Suppressor macrophage (primary cell): ENCODE measurements at regions not wholly inside any gene's neighbourhood (a gene's known extent, or its start where the extent isn't known, plus 50 kb on each side); places are given as distances from the start of the nearest gene placed in this dataset.

ENCODE experiments used
- DNase-seq, 4 experiments: peaks; one replicate each; pipeline ENCODE4 v3.0.0-alpha.2; 2020 to 2022

- DNase-seq, result no peak
Observed at GRCh38 chr3:18771931-18772330, 346.8 kb upstream of the SATB1 start.

DNA sequence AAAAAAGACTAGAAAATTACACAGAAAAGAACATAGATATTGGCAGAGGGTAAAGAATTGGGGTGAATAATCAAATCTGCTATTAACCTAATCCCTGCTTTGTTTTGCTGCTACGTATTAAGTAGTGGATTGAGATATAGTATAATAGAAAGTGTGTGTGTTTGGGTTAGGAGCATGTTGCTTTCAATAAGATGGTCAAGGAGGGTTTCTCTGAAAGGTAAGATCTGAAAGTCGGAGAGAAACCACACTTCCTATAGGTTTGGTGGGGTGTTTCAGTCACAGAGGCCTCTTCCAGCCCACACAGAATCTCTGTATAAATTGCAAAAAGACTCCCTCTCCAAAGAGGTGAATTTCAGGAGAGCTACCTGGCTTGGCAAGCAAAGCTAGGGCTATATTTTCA, 345.7 kb upstream of the SATB1 start:
- DNase-seq, result no peak

DNA sequence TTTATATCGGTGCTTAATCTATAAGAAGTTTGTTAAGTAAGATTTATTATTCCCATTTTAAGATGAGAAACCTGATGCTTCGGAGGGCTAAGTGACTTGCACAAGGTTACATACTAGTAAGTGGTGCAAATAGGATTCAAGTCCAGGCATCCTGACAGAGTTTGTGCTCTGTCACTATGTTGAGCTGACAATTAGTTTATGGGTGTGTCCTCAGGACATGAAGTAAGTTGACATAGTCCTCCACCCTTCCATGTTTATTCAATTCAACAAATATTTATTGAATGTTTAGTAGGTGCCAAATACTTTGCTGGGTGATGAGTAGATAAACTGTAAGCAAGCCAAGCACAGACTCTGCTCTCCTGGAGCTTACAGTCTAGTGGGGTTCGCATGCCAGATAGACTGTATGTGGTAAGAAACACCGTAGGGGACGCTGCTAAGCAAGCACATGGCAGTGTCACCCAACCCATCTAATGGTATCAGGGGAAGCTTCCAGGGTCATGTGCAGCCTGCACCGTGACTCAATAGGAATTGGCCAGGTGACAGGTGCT, 342.7 kb upstream of the SATB1 start:
- no peak for DNase-seq

- DNase-seq, result peak; percentile 23 to 67 (median 54)
Observed at GRCh38 chr3:18766974-18767373, 341.8 kb upstream of the SATB1 start.

GRCh38 chr3:18765662-18766061, 340.5 kb upstream of the SATB1 start:
- peak in 1 of 4 experiments; percentile 44 for DNase-seq

DNA sequence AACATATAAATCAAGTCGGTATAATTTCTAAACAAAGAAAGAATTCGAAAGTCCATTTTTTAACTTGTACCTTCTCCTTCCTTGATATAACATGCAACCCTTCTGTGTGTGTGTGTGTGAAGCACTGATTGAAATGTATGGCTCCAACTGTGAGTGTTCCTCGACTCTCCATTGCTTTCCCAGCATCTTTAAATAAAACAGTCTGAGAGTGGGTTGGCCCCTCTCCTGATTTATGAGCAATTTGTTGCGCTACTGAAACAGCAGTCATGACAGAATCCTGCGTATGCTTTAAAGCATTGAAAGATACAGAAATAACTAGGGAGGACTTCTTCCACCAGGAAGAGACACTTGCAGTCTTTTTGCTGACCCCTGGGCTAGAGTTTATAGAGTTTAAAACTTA, 340.0 kb upstream of the SATB1 start:
- DNase-seq, result no peak

DNA sequence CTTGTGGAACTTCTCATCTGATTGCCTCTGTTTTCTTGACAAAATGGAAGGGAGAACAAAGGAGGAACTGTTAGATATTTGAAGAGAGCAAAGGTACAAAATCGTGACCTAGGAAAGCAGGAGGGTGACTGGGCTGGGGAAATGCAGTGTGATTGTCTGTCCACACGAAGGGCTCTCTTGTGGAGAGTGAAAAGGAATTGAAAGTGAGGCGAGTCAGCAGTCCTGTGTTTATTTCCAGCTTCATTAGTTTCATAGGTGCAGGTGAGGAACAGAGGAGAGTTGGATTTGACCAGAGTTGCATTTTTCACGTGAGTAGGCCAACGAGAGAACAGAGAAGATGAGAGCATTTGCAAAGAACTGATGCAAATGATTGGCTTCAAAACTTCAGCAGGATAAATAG, 336.4 kb upstream of the SATB1 start:
- no peak for DNase-seq

GRCh38 chr3:18758047-18758704, 333.0 kb upstream of the SATB1 start:
- DNase-seq, result peak; percentile 66 to 88 (median 80)

DNA sequence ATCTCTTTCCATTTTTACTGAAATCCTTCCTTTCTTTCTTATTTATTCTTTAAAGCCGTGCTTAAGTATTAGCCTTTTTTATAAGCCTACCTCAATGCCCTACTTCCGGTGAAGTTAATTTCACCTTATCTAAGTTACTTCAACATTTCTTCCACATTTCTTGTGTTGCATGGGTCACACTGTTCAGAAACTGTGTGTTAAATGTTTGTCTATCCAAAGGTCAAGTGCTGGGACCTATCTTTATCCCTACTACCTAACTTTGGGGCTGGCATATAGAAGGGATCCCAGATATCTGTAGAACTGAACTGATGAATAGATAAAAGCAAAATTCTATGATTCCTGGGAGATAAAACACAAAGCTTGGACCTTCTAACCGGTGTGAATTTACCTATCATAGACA, 332.3 kb upstream of the SATB1 start:
- no peak for DNase-seq

- peak in 1 of 4 experiments; percentile 21 for DNase-seq
Observed at GRCh38 chr3:18752273-18752934, 327.3 kb upstream of the SATB1 start.

DNA sequence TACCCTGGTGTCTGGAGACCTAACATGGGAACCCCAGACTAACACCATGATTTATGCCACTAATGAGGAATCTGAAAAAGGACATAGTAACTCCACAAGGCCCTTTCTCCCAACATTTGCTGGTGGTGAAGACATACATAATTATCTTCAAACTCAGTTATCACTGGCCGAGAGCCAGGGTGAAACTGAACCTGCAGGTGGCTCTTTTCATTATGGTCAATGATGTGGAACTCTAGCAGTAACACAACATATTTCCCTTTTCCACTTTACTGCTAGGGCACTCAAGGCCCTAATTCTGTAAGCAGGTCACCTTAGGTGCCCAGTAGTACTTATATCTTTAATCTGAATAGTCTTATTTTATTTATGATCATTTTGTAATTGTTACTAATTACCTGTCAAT, 326.4 kb upstream of the SATB1 start:
- DNase-seq, result no peak

- DNase-seq, result peak; percentile 75 to 92 (median 84)
Observed at GRCh38 chr3:18747383-18747782, 322.2 kb upstream of the SATB1 start.

- peak; percentile 81 to 95 (median 88) for DNase-seq
Observed at GRCh38 chr3:18745472-18745871, 320.3 kb upstream of the SATB1 start.

- no peak for DNase-seq
Observed at GRCh38 chr3:18744472-18744871, 319.3 kb upstream of the SATB1 start.

DNA sequence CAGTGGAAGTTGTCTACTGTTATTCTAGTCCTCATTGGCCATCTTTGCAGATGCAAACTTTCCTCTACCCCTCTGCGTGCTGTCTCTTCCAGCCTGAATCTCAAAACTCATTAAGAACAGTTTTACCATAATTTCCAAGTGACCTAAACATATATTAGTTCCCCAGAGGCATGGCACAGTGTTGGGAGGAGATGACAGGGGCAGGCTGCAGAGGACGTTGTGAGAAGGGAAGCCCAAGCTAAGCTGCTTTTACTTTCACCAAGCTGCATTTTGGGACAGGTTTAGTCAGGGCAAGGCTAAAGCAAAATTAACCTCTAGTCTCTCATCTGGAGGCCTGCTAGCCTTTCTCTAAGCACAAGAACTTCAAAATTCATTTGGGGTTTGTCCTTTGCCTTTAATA, 318.6 kb upstream of the SATB1 start:
- peak in 1 of 4 experiments; percentile 25 for DNase-seq

DNA sequence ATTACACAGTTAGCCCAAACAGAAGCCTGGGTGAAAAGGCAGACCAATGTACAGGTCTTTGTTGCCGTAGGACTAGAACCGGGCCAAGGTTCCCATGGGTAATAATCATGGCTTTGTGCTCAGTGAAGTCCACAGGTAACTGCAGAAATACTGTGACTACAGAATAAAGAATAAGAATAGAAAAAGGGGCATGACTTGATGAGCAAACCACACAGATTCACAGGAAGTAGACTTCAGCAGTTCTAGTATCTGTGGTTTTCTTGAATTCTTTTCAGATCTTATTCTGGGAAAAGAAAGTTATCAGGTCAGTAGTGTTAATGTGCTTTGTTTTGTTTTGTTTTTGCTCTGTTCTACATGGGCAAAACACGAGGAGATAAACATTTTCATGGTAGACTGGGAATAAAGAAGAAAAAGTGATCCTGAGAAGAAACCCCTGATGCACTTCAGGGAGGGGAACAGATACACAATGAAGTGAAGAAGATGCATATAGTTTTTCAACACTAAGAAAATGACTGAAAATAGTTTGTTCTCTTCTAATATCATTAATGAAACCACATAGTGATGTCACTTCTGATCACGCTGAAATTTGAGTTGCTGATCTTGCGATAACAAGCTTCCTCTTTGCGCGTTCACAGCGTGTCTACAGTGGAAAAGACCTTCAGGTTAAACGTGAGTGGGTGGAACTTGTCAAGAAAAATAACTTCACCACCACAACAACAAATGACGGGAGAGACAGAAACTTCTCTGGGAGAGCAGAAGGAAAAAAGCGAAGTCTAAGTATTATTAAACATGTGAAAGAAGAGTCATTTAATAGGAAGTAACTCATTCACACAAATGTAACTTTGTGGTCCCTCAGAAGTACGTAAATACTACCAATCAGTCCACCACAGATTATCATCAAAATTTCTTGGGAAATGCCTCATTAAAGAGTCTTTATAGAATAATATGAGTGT, 315.8 kb upstream of the SATB1 start:
- peak; percentile 84 to 98 (median 91) for DNase-seq

GRCh38 chr3:18739099-18739433, 313.9 kb upstream of the SATB1 start:
- DNase-seq, result peak; percentile 67 to 93 (median 78)

- DNase-seq, result no peak
Observed at GRCh38 chr3:18738393-18739098, 313.4 kb upstream of the SATB1 start.

- no peak for DNase-seq
Observed at GRCh38 chr3:18735005-18735404, 309.9 kb upstream of the SATB1 start.

DNA sequence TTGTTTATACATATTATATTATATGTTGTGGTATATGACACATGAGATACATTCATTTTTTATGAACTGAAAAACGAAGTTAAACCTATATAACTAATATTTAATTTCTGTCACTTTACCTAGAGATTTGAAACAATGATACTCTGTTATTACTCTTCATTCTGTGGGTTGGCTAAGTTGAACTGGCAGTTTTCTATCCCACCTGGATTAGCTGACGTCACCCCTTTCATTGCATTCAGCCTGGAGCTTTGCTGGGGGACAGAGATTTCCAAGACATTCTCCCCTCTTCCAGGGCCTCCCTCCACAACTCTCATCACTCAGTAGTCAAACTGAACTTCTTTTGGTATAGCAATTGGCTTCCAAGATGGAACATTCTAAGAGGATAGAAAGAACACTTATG, 309.2 kb upstream of the SATB1 start:
- no peak for DNase-seq

GRCh38 chr3:18732474-18732873, 307.3 kb upstream of the SATB1 start:
- no peak for DNase-seq

- DNase-seq, result no peak
Observed at GRCh38 chr3:18730491-18730890, 305.4 kb upstream of the SATB1 start.
